ENCODE measurements at regions not wholly inside any gene's neighbourhood (a gene's known extent, or its start where the extent isn't known, plus 50 kb on each side); places are given as distances from the start of the nearest gene placed in this dataset.

DNA sequence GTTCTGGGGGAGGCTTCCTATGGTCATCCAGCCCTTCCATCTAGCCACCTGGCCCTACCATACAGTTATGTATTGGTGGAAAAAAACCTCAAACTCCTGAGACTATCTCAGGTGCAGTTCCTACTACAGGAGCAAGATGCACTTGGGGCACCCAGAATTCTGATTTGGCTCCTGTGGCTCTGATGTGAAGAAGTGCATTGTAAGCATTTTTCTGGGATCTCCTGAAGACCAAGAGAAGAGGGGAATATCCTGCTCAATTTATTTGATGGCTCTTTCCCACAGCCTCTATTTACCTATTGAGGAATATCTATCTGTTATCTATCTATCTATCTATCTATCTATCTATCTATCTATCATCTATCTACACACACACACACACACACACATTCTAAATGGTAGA, 1981.5 kb downstream of the TP53TG3F start:
- intact Hi-C loops (cut with micrococcal nuclease; ENCODE audit: unreplicated experiment): no loop called here
- Histone ChIP-seq H3K27me3 (replicated peaks; ENCODE audit: insufficient read depth, low read depth, low read length, poor library complexity) (no peaks in the 10 kb centered on the region), H3K9me3 (ENCODE audit: low read depth, low read length, poor library complexity, severe bottlenecking) (peaks cover 70% of the 10 kb centered on the region), H3K4me3 (ENCODE audit: low read depth, low read length, poor library complexity, severe bottlenecking) (no peak overlapping the region), H3K36me3 (ENCODE audit: insufficient read depth, low read length, poor library complexity, severe bottlenecking) (no peaks in the 10 kb centered on the region), H3K4me1 (ENCODE audit: insufficient read depth, low read length, poor library complexity, severe bottlenecking) (no peaks in the 10 kb centered on the region), H3K27ac (ENCODE audit: low read depth, low read length, poor library complexity, severe bottlenecking) (no peak overlapping the region)
- no peak for DNase-seq (ENCODE audit: low spot score)
- POLR2A ChIA-PET (ENCODE audit: low non-redundant PET): no interaction called here
- TF ChIP-seq, protein P1, sequence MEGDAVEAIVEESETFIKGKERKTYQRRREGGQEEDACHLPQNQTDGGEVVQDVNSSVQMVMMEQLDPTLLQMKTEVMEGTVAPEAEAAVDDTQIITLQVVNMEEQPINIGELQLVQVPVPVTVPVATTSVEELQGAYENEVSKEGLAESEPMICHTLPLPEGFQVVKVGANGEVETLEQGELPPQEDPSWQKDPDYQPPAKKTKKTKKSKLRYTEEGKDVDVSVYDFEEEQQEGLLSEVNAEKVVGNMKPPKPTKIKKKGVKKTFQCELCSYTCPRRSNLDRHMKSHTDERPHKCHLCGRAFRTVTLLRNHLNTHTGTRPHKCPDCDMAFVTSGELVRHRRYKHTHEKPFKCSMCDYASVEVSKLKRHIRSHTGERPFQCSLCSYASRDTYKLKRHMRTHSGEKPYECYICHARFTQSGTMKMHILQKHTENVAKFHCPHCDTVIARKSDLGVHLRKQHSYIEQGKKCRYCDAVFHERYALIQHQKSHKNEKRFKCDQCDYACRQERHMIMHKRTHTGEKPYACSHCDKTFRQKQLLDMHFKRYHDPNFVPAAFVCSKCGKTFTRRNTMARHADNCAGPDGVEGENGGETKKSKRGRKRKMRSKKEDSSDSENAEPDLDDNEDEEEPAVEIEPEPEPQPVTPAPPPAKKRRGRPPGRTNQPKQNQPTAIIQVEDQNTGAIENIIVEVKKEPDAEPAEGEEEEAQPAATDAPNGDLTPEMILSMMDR (conservative IDR thresholded peaks at IDR 0.05; ENCODE audit: low read depth, low read length): no peak
- no peak for TF ChIP-seq EZH2 (IDR thresholded peaks at IDR 0.05; ENCODE audit: borderline replicate concordance, low read depth, low read length, poor library complexity, severe bottlenecking)
- BruUV-seq (replicated peaks): no TSS peak
- CTCF ChIA-PET: no interaction called here

DNA sequence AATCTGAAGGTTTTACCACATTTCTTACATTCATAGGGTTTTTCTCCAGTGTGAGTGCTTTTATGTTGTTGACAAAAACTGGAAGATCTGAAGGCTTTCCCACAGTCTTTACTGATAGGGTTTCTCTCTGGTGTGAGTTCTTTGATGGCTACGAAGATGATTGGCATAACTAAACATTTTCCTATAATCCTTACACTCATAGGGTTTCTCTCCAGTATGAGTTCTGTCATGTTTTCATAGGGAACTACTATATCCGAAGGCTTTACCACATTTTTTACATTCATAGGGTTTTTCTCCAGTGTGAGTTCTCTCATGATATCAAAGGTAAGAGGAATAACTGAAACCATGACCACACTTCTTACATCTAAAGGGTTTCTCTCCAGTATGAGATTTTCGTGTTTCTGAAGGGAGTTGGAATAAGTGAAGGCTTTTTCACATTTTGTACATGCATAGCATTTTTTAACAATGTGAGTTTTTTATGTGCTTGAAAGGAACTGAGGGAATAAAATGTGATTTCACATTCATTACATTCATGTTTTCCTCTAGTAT, 1987.7 kb downstream of the TP53TG3F start:
- peaks cover 70% of the 10 kb centered on the region for H3K9me3 ChIP-seq (ENCODE audit: low read depth, low read length, poor library complexity, severe bottlenecking)
- POLR2A ChIA-PET (ENCODE audit: low non-redundant PET): no interaction called here
- BruUV-seq (replicated peaks): no TSS peak
- H3K27ac ChIP-seq (ENCODE audit: low read depth, low read length, poor library complexity, severe bottlenecking): no peak overlapping the region
- DNase-seq (ENCODE audit: low spot score): no peak
- H3K27me3 ChIP-seq (replicated peaks; ENCODE audit: insufficient read depth, low read depth, low read length, poor library complexity): no peaks in the 10 kb centered on the region
- CTCF ChIA-PET: no interaction called here
- no peak overlapping the region for H3K4me3 ChIP-seq (ENCODE audit: low read depth, low read length, poor library complexity, severe bottlenecking)
- H3K36me3 ChIP-seq (ENCODE audit: insufficient read depth, low read length, poor library complexity, severe bottlenecking): no peaks in the 10 kb centered on the region
- H3K4me1 ChIP-seq (ENCODE audit: insufficient read depth, low read length, poor library complexity, severe bottlenecking): no peaks in the 10 kb centered on the region
- intact Hi-C loops (cut with micrococcal nuclease; ENCODE audit: unreplicated experiment): no loop called here
- TF ChIP-seq, protein P1 (conservative IDR thresholded peaks at IDR 0.05; ENCODE audit: low read depth, low read length): no peak
- TF ChIP-seq EZH2 (IDR thresholded peaks at IDR 0.05; ENCODE audit: borderline replicate concordance, low read depth, low read length, poor library complexity, severe bottlenecking): no peak

DNA sequence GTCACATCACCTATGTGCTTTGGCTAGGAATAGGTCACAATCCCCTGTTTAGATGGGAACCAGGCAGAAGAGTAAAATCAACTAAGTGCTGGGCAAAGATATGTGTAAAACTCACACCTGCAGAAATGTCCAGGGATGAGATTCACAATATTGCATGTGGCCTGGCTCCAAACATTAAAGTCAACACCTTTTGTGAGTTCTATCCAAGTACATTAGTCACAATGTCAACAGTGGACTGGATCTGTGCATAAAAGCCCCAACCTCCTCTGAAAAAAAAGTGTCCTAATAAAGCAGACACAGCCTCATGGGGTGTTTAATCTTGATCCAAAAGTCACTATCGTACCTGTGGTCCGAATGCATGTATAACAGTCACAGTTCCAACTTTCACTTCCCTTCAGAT, 1990.3 kb downstream of the TP53TG3F start:
- DNase-seq (ENCODE audit: low spot score): no peak
- CTCF ChIA-PET: no interaction called here
- no peaks in the 10 kb centered on the region for H3K36me3 ChIP-seq (ENCODE audit: insufficient read depth, low read length, poor library complexity, severe bottlenecking)
- H3K4me3 ChIP-seq (ENCODE audit: low read depth, low read length, poor library complexity, severe bottlenecking): no peak overlapping the region
- H3K27ac ChIP-seq (ENCODE audit: low read depth, low read length, poor library complexity, severe bottlenecking): no peak overlapping the region
- TF ChIP-seq, protein P1 (conservative IDR thresholded peaks at IDR 0.05; ENCODE audit: low read depth, low read length): no peak
- no peak for TF ChIP-seq EZH2 (IDR thresholded peaks at IDR 0.05; ENCODE audit: borderline replicate concordance, low read depth, low read length, poor library complexity, severe bottlenecking)
- no peaks in the 10 kb centered on the region for H3K4me1 ChIP-seq (ENCODE audit: insufficient read depth, low read length, poor library complexity, severe bottlenecking)
- H3K27me3 ChIP-seq (replicated peaks; ENCODE audit: insufficient read depth, low read depth, low read length, poor library complexity): no peaks in the 10 kb centered on the region
- intact Hi-C loops (cut with micrococcal nuclease; ENCODE audit: unreplicated experiment): no loop called here
- BruUV-seq (replicated peaks): no TSS peak
- POLR2A ChIA-PET (ENCODE audit: low non-redundant PET): no interaction called here
- H3K9me3 ChIP-seq (ENCODE audit: low read depth, low read length, poor library complexity, severe bottlenecking): peaks cover 61% of the 10 kb centered on the region
